B cell (primary cell): ENCODE measurements at regions not wholly inside any gene's neighbourhood (a gene's known extent, or its start where the extent isn't known, plus 50 kb on each side); places are given as distances from the start of the nearest gene placed in this dataset.
"Not testable (repeated sequence)": the region's sequence is repeated elsewhere in the genome, so short reads cannot be mapped to it uniquely, and the experiment has no call there.

Experiments used
- ATAC-seq: fragments of 200-7000 bp; cut with Tn5 transposase; one replicate; pipeline ENCODE4 v1.10.0; 2021; ENCODE audit warnings: low read depth, mild to moderate bottlenecking, moderate number of reproducible peaks, moderate library complexity
- CTCF ChIA-PET: fragments of 350-600 bp; sonication (Branson Sonifier 250); formaldehyde crosslinking; loops from one replicate; lab custom pipeline; 2021; ENCODE audit warnings: antibody characterized with exemption, inconsistent platforms; lab: Charles Lee
- POLR2A ChIA-PET: fragments of 350-600 bp; sonication (Branson Sonifier 250); formaldehyde crosslinking; loops from one replicate; lab custom pipeline; 2021; ENCODE audit warnings: antibody characterized with exemption; lab: Charles Lee
- DNase-seq: peaks from one replicate; pipeline ENCODE4 v3.0.0; 2013
- H2AFZ ChIP-seq: 2 replicates; pipeline ENCODE4 v1.6.1; 2012; ENCODE audit warnings: mild to moderate bottlenecking, low read depth, low read length; ENCODE audit not compliant: insufficient read depth, poor library complexity, severe bottlenecking
- H3K27ac ChIP-seq, 2 donors: 1 replicate in 1 of 2; 2 replicates in 1 of 2; pipeline ENCODE4 v1.5.1; 2012 to 2013; ENCODE audit warnings: low read length in 2 of 2, mild to moderate bottlenecking in 2 of 2, moderate library complexity in 1 of 2
- H3K27me3 ChIP-seq, 4 experiments: fragments of 200-600 bp in 1 of 4; sonication (generic) in 1 of 4; replicated peaks in 1 of 4; 1 replicate in 2 of 4; 2 replicates in 2 of 4; pipeline versions ENCODE4 v1.6.1 to v1.7.0; 2013 to 2016; ENCODE audit warnings: low read length in 3 of 4, mild to moderate bottlenecking in 2 of 4, mixed read lengths in 1 of 4, moderate library complexity in 1 of 4; ENCODE audit not compliant: insufficient read depth in 4 of 4, control insufficient read depth in 3 of 4; ENCODE audit errors: control extremely low read depth in 1 of 4
- H3K36me3 ChIP-seq, 2 experiments: replicated peaks in 1 of 2; 1 replicate in 1 of 2; 2 replicates in 1 of 2; pipeline versions ENCODE4 v1.6.1 to v1.7.1; 2013; ENCODE audit warnings: low read length in 1 of 2; ENCODE audit not compliant: insufficient read depth in 2 of 2, control insufficient read depth in 1 of 2; ENCODE audit errors: control extremely low read depth in 1 of 2, extremely low read depth in 1 of 2
- H3K4me1 ChIP-seq, 2 donors: fragments of 200-600 bp in 1 of 2; sonication (generic) in 1 of 2; 1 replicate in 1 of 2; 2 replicates in 1 of 2; pipeline versions ENCODE4 v1.5.1 to v1.6.1; 2013 to 2017; ENCODE audit warnings: low read length in 2 of 2; ENCODE audit not compliant: control insufficient read depth in 2 of 2, insufficient read depth in 2 of 2
- H3K4me2 ChIP-seq: replicated peaks from 2 replicates; pipeline ENCODE3; 2012; ENCODE audit warnings: mild to moderate bottlenecking, low read depth, low read length; ENCODE audit not compliant: poor library complexity, severe bottlenecking
- H3K4me3 ChIP-seq, 5 experiments: fragments of 200-600 bp in 1 of 5; sonication (generic) in 1 of 5; 1 replicate in 3 of 5; 2 replicates in 2 of 5; pipeline versions ENCODE4 v1.5.1 to v1.7.0; 2011 to 2016; ENCODE audit warnings: low read length in 4 of 5, mild to moderate bottlenecking in 4 of 5, low read depth in 2 of 5, control low read depth in 1 of 5, moderate library complexity in 1 of 5; ENCODE audit not compliant: insufficient read depth in 1 of 5; ENCODE audit errors: control extremely low read depth in 1 of 5, extremely low read depth in 1 of 5
- H3K79me2 ChIP-seq: fragments of 200-600 bp; sonication (generic); one replicate; pipeline ENCODE4 v1.6.0; 2016; ENCODE audit warnings: low read length; ENCODE audit not compliant: control insufficient read depth, insufficient read depth
- H3K9ac ChIP-seq: fragments of 200-600 bp; sonication (generic); 2 replicates; pipeline ENCODE4 v1.6.1; 2017; ENCODE audit warnings: mild to moderate bottlenecking, low read length, moderate library complexity
- H3K9me3 ChIP-seq, 3 donors: one replicate each; pipeline versions ENCODE4 v1.6.1 to v1.7.1; 2013; ENCODE audit warnings: low read length in 2 of 3; ENCODE audit not compliant: control insufficient read depth in 2 of 3, insufficient read depth in 1 of 3; ENCODE audit errors: control extremely low read depth in 1 of 3
- H4K20me1 ChIP-seq: 2 replicates; pipeline ENCODE4 v1.6.0; 2012; ENCODE audit warnings: mild to moderate bottlenecking, low read length; ENCODE audit not compliant: insufficient read depth, control insufficient read depth, poor library complexity, severe bottlenecking
- H3K27ac Mint-ChIP-seq: one replicate; pipeline ENCODE4 v1.8.0; 2021; ENCODE audit warnings: mixed read lengths
- H3K27me3 Mint-ChIP-seq: one replicate; pipeline ENCODE4 v1.8.0; 2021; ENCODE audit warnings: mixed read lengths
- H3K4me1 Mint-ChIP-seq: one replicate; pipeline ENCODE4 v1.8.0; 2021; ENCODE audit warnings: mixed read lengths
- H3K4me3 Mint-ChIP-seq: one replicate; pipeline ENCODE4 v1.8.0; 2021; ENCODE audit warnings: mixed read lengths
- H3K9me3 Mint-ChIP-seq: one replicate; pipeline ENCODE4 v1.8.0; 2022; ENCODE audit warnings: mixed read lengths; ENCODE audit not compliant: insufficient read depth
- CTCF ChIP-seq: fragments of 200-600 bp; IDR thresholded peaks from one replicate; pipeline ENCODE4 v1.8.0; 2022; ENCODE audit warnings: antibody characterized with exemption, mild to moderate bottlenecking
- EZH2 ChIP-seq: IDR thresholded peaks from 2 replicates; pipeline ENCODE4 v1.6.1; 2012; ENCODE audit warnings: borderline replicate concordance, low read depth, mild to moderate bottlenecking, moderate library complexity, low read length; ENCODE audit not compliant: insufficient read depth, poor library complexity, severe bottlenecking
- WGBS: methylation state at CpG from one replicate; pipeline ENCODE4 v1.1.5; 2013; ENCODE audit warnings: missing lambda C conversion rate; ENCODE audit not compliant: insufficient coverage; 5-methylcytosine and 5-hydroxymethylcytosine counted together
- intact Hi-C: fragments of 100-400 bp; cut with micrococcal nuclease; formaldehyde crosslinking; loops from one replicate; pipeline ENCODE4 v1.10.0; 2022

GRCh38 chr9:14992081-14992480 is 81.9 kb upstream of the FREM1 start:
- H3K4me3 ChIP-seq, result no peak overlapping the region
- H3K36me3 ChIP-seq, result no peaks in the 10 kb centered on the region
- DNase-seq (no peak), ATAC-seq (no peak)
- H3K4me1 ChIP-seq, result peaks cover 0 to 9% of the 10 kb centered on the region in 2 donors
- H3K4me2 ChIP-seq, result no peak overlapping the region
- H3K9ac ChIP-seq, result no peak overlapping the region
- H3K27ac Mint-ChIP-seq, result no peak overlapping the region
- no peaks in the 10 kb centered on the region for H4K20me1 ChIP-seq
- intact Hi-C loops, result no loop called here
- no peak overlapping the region for H3K4me3 Mint-ChIP-seq
- peaks cover 36% of the 10 kb centered on the region for H3K27me3 Mint-ChIP-seq
- H2AFZ ChIP-seq, result no peak overlapping the region
- H3K27me3 ChIP-seq, result peaks cover 0 to 18% (median 5%) of the 10 kb centered on the region in 4 experiments
- WGBS, result 70% methylated on average over 7 of the region's 9 CpGs
- H3K27ac ChIP-seq, result no peak overlapping the region
- TF ChIP-seq CTCF, result no peak
- no peak for TF ChIP-seq EZH2
- peaks cover 7% of the 10 kb centered on the region for H3K4me1 Mint-ChIP-seq
- H3K79me2 ChIP-seq, result no peaks in the 10 kb centered on the region
- H3K9me3 Mint-ChIP-seq, result no peaks in the 10 kb centered on the region
- CTCF ChIA-PET, result no interaction called here
- peaks cover 0 to 10% (median 0%) of the 10 kb centered on the region in 3 donors for H3K9me3 ChIP-seq
- POLR2A ChIA-PET, result no interaction called here

GRCh38 chr9:14990647-14991046 is 80.4 kb upstream of the FREM1 start:
- H3K4me2 ChIP-seq, H3K79me2 ChIP-seq, H3K9ac ChIP-seq, H2AFZ ChIP-seq, H3K27ac ChIP-seq, H3K4me1 ChIP-seq, H3K36me3 ChIP-seq, intact Hi-C loops, H3K4me3 Mint-ChIP-seq, H4K20me1 ChIP-seq, H3K4me1 Mint-ChIP-seq, H3K9me3 Mint-ChIP-seq, DNase-seq, POLR2A ChIA-PET, ATAC-seq, H3K27ac Mint-ChIP-seq, H3K4me3 ChIP-seq: not testable (repeated sequence)
- Histone ChIP-seq H3K27me3 (peaks cover 0 to 18% (median 5%) of the 10 kb centered on the region in 4 experiments), H3K9me3 (peaks cover 0 to 10% (median 0%) of the 10 kb centered on the region in 3 donors)
- 100% methylated on average over 1 of the region's 6 CpGs for WGBS
- CTCF ChIA-PET, result interaction anchor here (0.8 kb wide), 1 partner anchor 99 kb away, joined by 4 read pairs; no protein-coding TSS in a partner anchor
- peaks cover 36% of the 10 kb centered on the region for H3K27me3 Mint-ChIP-seq
